Retinal pigment epithelial cell (primary cell): ENCODE measurements at regions not wholly inside any gene's neighbourhood (a gene's known extent, or its start where the extent isn't known, plus 50 kb on each side); places are given as distances from the start of the nearest gene placed in this dataset.

Experiments used
- DNase-seq: peaks from one replicate; pipeline ENCODE4 v3.0.0-alpha.2; 2010; ENCODE audit warnings: low read depth
- H3K4me3 ChIP-seq: 2 replicates; pipeline ENCODE4 v1.5.1; 2011; ENCODE audit warnings: mild to moderate bottlenecking, low read length, control low read depth, moderate library complexity
- TF ChIP-seq, protein P1 (sequence below): conservative IDR thresholded peaks from 2 replicates; pipeline ENCODE4 v1.5.1; 2011; ENCODE audit warnings: low read depth, low read length, control low read depth, inconsistent platforms

DNA sequence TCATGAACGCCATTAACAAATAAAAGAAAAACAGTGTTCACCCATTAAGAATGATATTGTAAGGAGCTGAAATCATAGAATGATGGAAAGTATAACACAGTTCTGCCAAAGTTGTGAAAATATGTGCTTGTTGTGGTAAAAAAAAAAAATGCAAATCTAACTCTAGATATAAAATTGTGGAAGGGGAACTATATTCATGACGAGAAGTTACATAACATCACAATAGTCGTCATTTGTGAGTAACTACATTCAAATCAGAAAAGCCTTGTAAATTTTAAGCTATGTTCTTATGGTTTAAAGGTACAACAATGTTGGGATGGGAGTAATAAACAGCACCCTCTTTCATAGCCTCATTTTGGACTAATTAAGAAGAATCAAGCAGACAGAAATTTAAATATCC lies 57.6 kb upstream of the PRDM8 start:
- H3K4me3 ChIP-seq: no peak overlapping the region
- no peak for DNase-seq
- TF ChIP-seq, protein P1, sequence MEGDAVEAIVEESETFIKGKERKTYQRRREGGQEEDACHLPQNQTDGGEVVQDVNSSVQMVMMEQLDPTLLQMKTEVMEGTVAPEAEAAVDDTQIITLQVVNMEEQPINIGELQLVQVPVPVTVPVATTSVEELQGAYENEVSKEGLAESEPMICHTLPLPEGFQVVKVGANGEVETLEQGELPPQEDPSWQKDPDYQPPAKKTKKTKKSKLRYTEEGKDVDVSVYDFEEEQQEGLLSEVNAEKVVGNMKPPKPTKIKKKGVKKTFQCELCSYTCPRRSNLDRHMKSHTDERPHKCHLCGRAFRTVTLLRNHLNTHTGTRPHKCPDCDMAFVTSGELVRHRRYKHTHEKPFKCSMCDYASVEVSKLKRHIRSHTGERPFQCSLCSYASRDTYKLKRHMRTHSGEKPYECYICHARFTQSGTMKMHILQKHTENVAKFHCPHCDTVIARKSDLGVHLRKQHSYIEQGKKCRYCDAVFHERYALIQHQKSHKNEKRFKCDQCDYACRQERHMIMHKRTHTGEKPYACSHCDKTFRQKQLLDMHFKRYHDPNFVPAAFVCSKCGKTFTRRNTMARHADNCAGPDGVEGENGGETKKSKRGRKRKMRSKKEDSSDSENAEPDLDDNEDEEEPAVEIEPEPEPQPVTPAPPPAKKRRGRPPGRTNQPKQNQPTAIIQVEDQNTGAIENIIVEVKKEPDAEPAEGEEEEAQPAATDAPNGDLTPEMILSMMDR: no peak

DNA sequence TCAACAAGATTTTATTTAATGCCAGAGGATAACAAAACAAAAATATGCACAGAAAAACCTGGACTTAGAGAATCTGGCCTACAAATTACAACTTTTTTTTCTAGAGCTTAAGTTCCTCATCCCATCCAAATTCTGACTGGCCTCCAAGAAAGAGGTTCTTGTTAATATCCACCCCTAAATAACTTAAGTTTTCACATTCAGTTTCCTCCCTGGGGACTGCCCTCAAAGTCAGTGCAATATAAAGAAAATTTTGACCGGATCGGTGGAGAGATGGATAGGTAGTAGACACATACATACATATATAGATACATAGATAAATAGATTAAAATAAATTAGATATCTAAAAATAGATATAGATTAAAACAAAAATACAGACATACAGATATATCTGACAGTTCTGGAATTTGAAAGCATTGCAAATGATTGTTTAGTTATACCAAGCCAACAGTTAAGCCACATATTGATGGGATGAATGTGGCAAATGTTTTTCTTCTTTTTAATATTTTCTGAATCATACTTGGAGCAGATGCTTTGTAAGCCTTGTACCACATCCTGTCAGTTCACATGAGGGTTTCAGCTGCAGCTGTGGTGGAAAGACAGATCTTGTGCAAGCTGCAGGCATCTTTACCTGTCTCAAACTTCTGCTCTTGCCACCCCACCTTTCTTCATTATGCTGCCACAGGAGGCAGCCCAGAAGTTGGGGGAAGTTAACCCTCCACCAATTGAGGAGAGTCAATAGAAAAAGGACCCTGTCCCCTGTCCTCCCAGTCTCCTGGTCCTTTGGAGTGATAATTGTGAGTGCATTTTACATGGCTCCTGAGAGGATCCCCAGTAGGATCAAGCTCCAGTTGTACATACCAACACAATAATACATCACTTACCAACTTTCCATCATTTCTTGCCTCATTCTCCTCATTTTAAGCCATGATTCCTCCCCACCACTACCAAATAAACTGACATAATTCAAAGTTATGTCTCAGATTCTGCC lies 58.5 kb upstream of the PRDM8 start:
- no peak for DNase-seq
- no peak overlapping the region for H3K4me3 ChIP-seq
- TF ChIP-seq, protein P1: no peak

DNA sequence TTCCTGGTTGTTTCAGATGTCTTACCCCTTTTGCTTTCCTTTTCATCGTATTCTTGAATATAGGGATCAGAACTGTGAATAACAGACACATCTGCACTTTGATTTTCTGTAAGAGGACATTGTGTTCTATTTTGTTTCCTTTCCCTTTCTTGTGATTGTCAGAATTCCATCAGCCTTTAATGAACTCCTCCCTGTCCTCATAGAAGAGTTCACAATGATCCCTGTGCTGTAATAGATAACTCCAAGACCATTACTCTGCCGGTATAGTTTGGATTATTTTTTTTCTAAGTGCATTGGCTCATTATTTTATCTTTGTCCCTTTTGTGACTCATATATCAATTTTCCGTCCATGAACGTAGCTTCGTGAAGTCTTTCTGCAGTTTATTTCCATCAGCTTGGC lies 59.7 kb upstream of the PRDM8 start:
- TF ChIP-seq, protein P1: no peak
- DNase-seq: no peak
- H3K4me3 ChIP-seq: no peak overlapping the region

DNA sequence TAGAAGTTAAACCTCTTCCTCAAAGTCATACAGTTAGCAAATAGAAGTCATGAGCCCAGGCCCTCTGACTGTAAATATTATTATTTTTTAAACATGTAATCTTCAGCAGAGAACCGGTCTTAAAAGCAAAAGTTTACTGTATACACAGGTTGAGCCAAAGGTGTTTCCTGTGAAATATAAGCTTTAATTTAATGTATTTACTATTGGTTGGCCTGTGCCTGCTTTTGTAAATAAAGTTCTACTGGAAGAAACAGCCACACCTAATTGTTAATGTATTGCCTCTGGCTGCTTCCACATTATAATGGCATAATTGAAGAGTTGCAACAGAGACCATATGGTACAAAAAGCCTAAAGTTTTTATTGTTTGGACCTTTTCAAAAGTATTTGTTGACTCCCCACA lies 61.0 kb upstream of the PRDM8 start:
- no peak overlapping the region for H3K4me3 ChIP-seq
- DNase-seq: no peak
- TF ChIP-seq, protein P1: no peak

DNA sequence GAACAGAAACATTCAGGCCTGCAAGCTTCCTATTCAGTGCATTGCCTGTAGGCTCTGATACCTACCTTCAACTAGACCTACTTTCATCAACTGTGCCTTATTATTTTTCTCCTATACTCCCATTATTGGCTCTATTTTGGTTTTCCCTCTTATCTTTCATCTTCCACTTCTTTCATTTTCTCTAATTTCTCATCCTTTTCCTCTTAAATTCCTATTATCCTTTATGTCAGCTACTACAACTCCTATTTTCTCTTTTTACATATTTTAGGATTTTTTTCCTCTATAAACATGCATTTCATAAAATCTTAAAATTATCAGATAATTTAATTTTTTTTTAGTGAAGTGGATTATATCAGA lies 61.6 kb upstream of the PRDM8 start:
- TF ChIP-seq, protein P1: no peak
- no peak overlapping the region for H3K4me3 ChIP-seq
- no peak for DNase-seq

DNA sequence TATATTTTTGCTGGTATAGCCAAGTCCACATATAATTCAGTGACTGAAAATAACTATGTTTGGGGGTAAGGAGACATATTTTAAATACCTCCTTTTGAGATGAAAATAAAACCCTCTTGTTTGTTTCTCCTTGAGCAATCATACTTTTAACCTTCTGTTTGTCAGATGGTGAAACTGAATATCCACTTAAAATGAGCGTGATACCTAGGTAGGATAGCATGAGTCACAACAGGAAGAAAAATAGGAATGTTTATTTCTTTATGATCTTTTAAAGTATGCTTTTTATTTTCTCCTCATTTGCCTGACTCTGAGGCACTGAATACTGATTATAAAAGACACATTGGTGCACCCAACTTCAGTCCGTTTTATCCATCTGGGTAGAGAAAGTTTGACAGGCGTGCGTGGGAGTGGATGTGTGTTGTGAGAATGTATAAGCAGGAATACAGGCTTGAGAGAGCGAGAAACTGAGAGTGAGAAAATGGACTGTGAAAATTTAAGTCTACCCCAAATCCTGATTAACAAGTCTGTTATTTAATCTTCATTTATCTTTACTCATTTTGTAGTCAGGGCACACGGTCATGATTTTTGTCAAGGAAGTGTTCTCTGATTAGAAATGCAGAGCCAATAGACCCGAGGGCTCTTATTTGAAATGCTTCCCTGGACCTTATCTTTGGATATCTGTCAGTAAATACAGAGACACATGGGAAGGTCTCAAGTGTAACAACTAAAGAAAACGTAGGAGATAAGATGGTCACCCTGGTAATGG lies 62.1 kb upstream of the ANTXR2 start:
- TF ChIP-seq, protein P1: no peak
- no peak overlapping the region for H3K4me3 ChIP-seq
- DNase-seq: no peak
